OCI-LY1 (cell line): ENCODE measurements at regions not wholly inside any gene's neighbourhood (a gene's known extent, or its start where the extent isn't known, plus 50 kb on each side); places are given as distances from the start of the nearest gene placed in this dataset.

Source experiments
- EZH2 ChIP-seq: fragments of 200-600 bp; sonication (generic), shearing (Covaris generic); IDR thresholded peaks from 2 replicates; pipeline ENCODE4 v1.8.0; 2017; ENCODE audit warnings: borderline replicate concordance, mixed run types, mild to moderate bottlenecking, antibody characterized with exemption, low read length, moderate library complexity, mixed read lengths
- TF ChIP-seq, protein P1 (sequence below): fragments of 200-600 bp; sonication (generic), shearing (Covaris generic); IDR thresholded peaks from 2 replicates; pipeline ENCODE4 v1.5.1; 2017; ENCODE audit warnings: mild to moderate bottlenecking, antibody characterized with exemption, low read length, moderate library complexity, mixed read lengths

DNA sequence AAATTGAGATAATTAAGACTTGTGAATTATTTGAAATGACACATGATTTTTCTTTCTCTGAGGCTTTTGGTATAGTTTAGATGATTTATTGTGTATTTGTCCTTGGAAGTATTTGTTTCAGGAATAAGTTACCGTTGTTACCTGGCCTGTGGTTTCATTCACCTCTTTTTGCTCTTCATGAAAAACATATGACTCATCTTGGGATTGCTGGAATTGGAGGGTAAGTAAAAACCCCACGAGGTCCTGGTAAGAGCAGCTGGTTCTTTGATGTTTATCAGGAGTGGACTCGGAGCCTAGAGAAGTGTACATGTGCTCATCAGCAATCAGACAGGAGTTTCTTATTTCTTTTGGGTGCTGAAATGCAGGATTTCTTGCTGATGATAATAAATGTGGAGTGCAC lies 275.3 kb downstream of the PSAT1 start:
- TF ChIP-seq, protein P1, sequence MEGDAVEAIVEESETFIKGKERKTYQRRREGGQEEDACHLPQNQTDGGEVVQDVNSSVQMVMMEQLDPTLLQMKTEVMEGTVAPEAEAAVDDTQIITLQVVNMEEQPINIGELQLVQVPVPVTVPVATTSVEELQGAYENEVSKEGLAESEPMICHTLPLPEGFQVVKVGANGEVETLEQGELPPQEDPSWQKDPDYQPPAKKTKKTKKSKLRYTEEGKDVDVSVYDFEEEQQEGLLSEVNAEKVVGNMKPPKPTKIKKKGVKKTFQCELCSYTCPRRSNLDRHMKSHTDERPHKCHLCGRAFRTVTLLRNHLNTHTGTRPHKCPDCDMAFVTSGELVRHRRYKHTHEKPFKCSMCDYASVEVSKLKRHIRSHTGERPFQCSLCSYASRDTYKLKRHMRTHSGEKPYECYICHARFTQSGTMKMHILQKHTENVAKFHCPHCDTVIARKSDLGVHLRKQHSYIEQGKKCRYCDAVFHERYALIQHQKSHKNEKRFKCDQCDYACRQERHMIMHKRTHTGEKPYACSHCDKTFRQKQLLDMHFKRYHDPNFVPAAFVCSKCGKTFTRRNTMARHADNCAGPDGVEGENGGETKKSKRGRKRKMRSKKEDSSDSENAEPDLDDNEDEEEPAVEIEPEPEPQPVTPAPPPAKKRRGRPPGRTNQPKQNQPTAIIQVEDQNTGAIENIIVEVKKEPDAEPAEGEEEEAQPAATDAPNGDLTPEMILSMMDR = no peak
- TF ChIP-seq EZH2 = no peak
